LHCN-M2 (cell line): ENCODE measurements at regions not wholly inside any gene's neighbourhood (a gene's known extent, or its start where the extent isn't known, plus 50 kb on each side); places are given as distances from the start of the nearest gene placed in this dataset.
"Not testable (repeated sequence)": the region's sequence is repeated elsewhere in the genome, so short reads cannot be mapped to it uniquely, and the experiment has no call there.

ENCODE experiments used
- DNase-seq: peaks from one replicate; pipeline ENCODE4 v3.0.0-alpha.2; 2012; ENCODE audit warnings: low read depth

- DNase-seq, result no peak
These were observed 299.7 kb downstream of the TEX29 start for GRCh38 chr13:111620166-111620565.

GRCh38 chr13:111620586-111620985 lies 300.1 kb downstream of the TEX29 start:
- no peak for DNase-seq

DNA sequence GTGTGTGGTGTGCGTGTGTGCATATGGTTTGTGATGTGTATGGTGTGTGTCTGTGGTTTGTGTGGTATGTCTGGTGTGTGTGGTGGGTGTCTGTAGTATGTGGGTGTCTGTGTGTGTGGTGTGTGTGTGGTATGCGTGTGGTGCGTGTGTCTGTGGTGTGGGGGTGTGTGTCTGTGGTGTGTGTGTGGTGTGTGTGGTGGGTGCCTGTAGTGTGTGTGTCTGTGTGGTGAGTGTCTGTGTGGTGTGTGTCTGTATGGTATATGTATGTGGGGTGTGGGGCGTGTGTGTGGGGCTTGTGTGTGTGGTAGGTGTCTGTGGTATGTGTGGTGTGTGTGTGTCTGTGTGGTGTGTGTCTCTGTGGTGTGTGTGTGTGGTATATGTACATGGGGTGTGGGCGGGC lies 300.7 kb downstream of the TEX29 start:
- no peak for DNase-seq

DNA sequence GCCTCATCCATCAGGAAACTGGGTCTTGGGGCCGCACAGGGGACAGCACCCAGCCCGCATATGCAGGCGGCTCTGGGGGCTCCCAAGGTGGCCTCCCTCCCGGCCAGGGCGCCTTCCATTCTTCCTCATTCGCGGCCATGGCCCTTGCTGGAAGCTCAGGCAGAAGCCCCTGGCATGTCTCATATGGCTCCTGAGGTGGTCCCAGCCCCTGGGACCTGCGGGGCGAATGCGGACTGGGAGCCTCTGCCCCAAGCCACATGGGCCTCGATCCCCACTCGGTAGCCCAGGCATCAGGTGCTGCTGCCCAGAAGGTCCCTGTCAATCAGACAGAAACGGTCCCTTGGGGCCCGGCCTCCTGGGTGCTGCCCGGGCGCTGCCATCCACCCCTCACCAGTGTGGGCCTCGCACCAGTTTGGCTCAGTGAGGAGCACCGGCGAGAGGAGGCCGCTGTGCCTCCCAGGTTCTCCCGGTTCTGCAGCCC lies 301.6 kb downstream of the TEX29 start:
- no peak for DNase-seq

DNA sequence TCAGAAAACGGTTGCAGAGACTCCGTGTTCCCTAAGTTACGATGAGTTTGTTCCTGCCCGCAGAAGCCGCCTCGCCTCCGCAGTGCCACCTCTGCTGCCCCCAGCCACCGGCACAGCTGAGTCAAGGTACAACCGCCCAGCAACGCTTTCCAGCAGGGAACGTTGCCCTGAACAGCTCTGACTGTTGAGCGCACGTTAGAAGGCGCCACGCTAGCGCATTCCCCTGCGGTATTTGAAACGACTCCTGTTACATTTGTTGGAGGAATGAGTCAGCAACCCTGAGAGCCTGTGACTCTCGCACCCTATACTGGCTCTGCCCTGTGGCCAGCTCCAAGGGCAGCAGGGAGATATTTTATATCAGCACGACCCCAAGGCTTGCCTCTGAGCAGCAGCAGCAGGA lies 302.8 kb downstream of the TEX29 start:
- DNase-seq, result no peak

DNA sequence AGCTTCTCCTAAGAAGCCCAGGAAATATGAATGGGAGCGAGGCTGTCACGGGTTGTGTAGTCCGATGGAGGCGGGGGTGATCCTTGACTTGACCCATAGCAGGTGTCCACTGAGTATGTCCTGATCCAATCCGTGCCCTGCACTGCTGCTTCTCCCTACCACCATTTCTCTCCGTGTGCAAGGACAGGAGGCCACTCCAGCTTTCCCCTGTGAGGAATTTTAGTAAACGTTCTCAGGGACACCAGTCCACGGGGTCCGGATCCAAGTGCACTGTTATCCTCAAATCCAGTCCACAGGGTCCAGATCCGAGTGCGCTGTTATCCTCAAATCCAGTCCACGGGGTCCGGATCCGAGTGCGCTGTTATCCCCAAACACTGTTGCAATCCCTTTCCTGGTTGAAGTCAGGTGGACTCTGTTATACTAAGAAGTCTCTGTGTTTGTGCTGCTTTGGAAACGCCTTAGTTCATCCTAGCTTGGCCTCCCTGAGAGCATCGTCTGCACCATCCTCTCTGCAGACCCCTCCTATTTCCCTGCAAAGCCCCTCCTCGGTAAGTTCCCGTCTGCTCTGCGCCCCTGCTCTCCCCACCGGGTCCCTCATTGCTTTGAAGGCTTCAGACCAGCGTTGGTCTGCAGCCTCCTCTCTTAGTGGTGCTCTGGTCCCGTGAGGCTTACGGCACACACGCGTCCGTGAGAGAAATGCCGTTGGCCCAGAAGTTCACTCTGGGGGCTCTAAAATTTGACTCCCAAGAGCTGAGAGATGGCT lies 303.5 kb downstream of the TEX29 start:
- DNase-seq, result no peak

DNA sequence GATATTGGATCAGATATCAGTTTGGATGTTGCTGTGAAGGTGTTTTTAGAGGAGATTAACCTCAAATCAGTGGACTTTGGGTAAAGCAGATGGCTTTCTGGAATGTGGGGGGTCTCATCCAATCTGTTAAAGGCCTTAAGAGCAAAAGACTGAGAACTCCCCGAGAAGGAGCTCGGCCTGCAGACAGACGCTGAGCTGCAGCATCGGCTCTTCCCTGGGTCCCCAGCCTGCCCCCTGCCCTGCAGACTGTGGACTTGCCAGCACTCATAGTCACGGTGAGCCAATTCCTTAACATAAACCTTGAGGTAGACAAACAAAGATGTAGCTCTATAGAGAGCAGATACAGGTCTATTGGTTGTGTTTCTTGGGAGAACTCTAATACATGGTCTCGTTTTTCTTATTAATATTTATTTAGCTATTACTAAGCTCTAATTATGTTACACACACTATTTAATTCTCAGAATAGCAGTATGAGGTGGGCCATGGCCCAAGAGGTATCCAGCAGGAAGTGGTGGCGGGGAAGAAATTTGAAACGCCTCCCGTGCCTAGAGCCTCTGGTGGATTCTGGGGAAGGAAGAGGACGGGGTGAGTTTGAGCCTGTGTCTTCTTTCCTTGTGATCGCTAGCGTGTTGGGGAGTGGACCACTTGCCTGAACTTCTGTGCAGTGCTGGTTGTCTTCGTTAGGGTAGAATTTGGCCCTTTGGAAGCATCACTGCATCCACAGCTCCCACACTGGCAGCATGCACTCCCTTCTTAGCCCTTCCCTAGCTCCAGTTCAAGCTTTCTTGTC lies 305.3 kb downstream of the TEX29 start:
- DNase-seq, result no peak

DNA sequence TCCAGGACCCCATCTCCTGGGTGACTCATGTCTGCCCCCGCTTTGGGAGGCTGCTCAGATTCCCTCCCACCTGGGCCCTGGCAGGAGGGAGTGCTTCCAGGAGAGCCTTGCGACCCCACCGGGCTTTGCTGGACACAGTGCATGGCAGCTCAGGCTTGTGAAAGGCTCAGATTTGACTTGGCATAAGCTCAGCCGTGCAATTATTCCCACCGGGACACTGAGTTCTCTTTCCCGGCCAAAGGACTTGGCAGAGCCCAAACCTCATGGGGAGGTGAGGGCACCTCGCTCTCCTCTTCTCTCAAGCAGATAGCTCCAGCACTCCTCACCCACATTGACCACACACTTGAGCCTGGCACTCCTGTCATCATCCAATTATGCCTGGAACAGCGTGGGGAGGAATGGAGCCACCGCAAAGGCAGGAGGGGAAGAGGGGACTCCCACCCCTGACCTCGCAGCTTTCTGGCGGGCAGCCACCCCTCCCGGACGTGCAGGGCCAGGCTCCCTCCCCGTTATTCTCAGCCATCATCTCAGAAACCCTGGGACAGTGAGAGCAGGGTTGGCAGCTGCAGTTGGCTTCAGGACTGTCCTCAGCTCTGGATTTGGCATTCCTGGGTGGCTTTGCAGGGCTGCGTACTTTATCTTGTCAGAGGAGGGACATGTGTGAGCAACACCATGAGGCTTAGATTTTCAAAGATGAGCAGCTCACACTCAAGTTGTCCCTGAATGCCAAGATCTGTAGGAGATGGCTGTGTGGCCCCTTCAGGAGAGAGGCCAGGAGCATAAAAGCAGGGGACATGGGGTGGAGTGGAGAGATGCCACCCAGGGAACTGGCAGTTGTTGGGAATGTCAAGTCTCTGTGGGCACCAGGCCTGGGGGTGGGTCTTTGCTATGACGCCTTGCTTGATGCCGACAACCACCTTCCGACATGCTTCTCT lies 306.2 kb downstream of the TEX29 start:
- no peak for DNase-seq

DNA sequence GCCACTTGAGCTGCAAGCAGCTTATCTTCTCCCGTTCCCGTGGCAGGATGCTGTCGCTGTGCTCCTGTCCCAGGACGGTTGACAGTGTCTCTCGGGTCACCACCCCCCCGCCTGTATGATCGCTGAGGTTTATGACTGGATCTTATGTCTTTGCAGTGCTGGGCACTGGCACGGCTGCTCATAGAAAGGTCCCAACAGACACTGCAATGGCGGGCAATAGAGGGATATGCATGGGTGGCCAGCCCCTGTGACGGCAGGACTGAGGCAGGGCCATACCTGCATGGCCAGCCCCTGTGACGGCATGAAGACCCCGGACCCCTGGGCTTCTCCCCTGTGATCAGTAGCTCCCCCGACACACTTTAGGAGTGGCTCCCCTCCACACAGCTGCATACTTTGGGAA lies 307.2 kb downstream of the TEX29 start:
- DNase-seq, result no peak

- no peak for DNase-seq
These were observed 308.6 kb downstream of the TEX29 start for GRCh38 chr13:111629016-111629415.

DNA sequence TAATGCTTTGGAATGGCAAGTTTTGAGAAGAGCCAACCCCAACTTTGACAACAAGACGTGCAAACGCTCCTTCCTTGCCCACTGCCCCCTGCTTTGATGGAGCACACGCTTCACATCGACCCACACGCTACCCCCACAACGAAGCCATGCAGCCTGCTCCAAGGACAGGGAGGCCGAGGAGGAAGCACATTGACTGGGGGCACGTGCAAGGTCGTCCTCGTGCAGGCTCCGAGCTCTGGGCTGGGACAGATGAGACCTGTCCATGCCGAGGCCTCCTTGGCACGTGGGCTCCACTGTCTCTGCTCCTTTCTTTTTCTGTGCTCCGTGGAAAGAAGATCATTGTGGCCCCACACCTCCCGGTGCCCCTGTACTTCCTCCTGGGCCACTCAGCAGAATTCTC lies 309.0 kb downstream of the TEX29 start:
- DNase-seq, result no peak

GRCh38 chr13:111629926-111630325 lies 309.5 kb downstream of the TEX29 start:
- DNase-seq, result no peak

- DNase-seq, result no peak
These were observed 310.0 kb downstream of the TEX29 start for GRCh38 chr13:111630406-111630805.

DNA sequence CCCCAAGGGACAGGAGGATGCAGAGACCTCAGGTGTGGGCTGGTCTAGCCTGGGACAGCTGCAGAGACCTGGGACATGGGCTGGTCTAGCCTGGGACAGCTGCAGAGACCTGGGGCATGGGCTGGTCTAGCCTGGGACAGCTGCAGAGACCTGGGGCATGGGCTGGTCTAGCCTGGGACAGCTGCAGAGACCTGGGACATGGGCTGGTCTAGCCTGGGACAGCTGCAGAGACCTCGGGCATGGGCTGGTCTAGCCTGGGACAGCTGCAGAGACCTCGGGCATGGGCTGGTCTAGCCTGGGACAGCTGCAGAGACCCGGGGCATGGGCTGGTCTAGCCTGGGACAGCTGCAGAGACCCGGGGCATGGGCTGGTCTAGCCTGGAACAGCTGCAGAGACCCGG lies 310.8 kb downstream of the TEX29 start:
- DNase-seq, result not testable (repeated sequence)

DNA sequence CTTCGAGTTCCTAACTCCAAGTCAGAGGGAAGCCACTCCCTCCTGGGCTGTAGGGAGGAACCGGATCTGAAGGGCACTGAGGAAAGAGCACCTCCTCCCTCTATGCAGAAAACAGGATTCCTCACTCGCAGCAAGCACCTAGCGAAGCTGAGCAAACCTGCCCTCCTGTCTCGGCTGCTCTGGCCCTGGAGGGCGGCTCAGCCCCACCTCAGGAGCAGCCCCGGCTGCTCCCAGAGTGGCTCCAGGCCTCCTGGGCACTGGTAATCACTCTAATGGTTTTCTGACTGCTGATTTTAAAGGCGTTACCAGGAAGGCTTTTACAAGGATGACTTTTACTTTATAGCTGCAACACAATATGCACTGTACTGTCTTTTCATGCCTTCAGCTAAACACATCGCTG lies 312.5 kb downstream of the TEX29 start:
- no peak for DNase-seq

DNA sequence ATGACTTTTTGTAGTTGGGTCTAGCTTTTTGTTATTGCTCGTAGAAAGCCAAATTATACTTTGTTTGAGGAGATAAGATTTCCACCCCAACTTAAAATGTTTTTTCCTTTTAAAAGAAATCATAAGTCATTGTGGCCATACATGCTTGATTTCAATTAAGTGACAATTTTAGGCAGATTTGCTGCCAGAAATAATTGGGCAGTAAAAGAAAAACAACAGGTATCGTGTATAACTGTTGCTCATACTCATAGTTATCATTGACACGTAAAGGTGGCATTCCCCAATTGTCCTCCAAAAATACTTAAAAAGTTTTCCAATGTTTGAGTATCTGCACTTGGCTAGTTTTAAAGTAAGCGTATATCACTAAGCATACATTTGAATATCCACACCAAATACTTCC lies 313.0 kb downstream of the TEX29 start:
- no peak for DNase-seq

DNA sequence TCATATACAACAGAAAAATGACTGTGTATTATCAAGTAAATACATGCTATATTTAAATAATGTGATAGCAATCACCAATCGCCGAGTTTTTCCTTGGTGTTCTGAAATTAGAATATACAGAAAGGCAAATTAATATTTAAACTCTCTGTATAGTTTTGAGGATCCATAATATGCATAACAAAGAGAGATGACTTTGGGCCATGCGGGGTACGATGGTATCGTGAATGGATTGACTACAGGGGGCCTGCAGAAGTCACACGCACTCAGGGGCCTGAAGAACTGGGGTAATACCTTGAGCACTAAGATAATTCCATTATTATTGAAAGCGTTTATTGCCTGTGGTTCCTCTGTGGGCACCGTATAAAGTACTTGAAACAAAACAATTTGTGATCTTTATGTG lies 314.0 kb downstream of the TEX29 start:
- DNase-seq, result no peak

GRCh38 chr13:111636271-111636670 lies 315.8 kb downstream of the TEX29 start:
- no peak for DNase-seq

GRCh38 chr13:111636804-111637203 lies 316.4 kb downstream of the TEX29 start:
- no peak for DNase-seq

GRCh38 chr13:111637365-111637764 lies 316.9 kb downstream of the TEX29 start:
- DNase-seq, result no peak

GRCh38 chr13:111638233-111638632 lies 317.8 kb downstream of the TEX29 start:
- no peak for DNase-seq

DNA sequence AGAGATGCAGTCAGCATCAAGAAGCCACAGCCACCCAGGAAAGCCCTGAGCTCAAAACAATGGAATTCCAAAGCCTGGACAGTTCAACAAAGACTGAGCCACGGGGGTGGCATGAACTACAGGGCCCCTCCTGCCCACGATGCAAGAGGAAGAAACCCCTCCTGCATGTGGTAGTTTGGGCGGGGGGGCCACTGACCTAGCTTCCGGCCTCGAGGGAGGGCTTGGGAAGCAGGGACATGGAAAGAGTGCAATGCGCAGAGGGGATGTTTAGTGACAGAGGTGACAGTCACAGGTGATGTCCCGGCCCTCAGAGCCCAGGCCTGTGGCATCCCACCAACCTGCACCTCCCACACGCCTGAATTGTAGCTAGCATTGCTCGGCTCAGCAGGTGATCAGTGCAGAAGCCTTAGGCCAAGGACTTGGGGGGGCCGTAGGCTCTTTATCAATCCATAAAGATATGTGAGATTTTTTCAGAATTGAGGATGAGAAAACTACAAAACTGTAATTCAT lies 318.8 kb downstream of the TEX29 start:
- no peak for DNase-seq
